Psoas muscle (tissue), 7 donors: ENCODE measurements at regions not wholly inside any gene's neighbourhood (a gene's known extent, or its start where the extent isn't known, plus 50 kb on each side); places are given as distances from the start of the nearest gene placed in this dataset.
A peak's percentile ranks its signal among the peaks of the same experiment; 100 is the strongest.

ENCODE experiments used
- ATAC-seq, 4 donors: fragments of 200-7000 bp; cut with Tn5 transposase; one replicate each; pipeline ENCODE4 v1.9.1; 2020; ENCODE audit warnings: moderate library complexity in 3 of 4, mild to moderate bottlenecking in 2 of 4
- DNase-seq, 2 donors: peaks; one replicate each; pipeline ENCODE4 v3.0.0-alpha.2; 2020
- H3K27ac ChIP-seq: fragments of 200-600 bp; one replicate; pipeline ENCODE4 v1.8.0; 2022
- H3K27me3 ChIP-seq, 3 donors: fragments of 200-600 bp in 1 of 3; one replicate each; pipeline versions ENCODE4 v1.6.1 to v1.8.0; 2013 to 2022; ENCODE audit warnings: low read length in 2 of 3, mild to moderate bottlenecking in 2 of 3, moderate library complexity in 1 of 3; ENCODE audit not compliant: insufficient read depth in 3 of 3
- H3K36me3 ChIP-seq, 2 donors: fragments of 200-600 bp in 1 of 2; one replicate each; pipeline versions ENCODE4 v1.6.1 to v1.8.0; 2013 to 2022; ENCODE audit warnings: low read depth in 1 of 2, mild to moderate bottlenecking in 1 of 2, moderate library complexity in 1 of 2; ENCODE audit not compliant: insufficient read depth in 1 of 2
- H3K4me1 ChIP-seq: fragments of 200-600 bp; one replicate; pipeline ENCODE4 v1.8.0; 2022
- H3K4me3 ChIP-seq: fragments of 200-600 bp; one replicate; pipeline ENCODE4 v1.8.0; 2022; ENCODE audit warnings: mild to moderate bottlenecking
- H3K9me3 ChIP-seq: fragments of 200-600 bp; one replicate; pipeline ENCODE4 v1.8.0; 2022
- WGBS, 3 donors: extraction: QIAGEN DNeasy Blood & Tissue Kit; methylation state at CpG; one replicate each; pipeline versions ENCODE4 v1.1.6 to v1.1.7; 2013; 5-methylcytosine and 5-hydroxymethylcytosine counted together
- intact Hi-C, 2 donors: fragments of 100-400 bp; cut with DNase I; formaldehyde crosslinking; loops; one replicate each; pipeline versions ENCODE4 v1.11.0 to v1.14.2; 2022
- TF ChIP-seq, protein P1 (sequence below): fragments of 200-600 bp; IDR thresholded peaks from one replicate; pipeline ENCODE4 v1.8.0; 2022; ENCODE audit warnings: antibody characterized with exemption
- donor health status: healthy with polysubstance abuse.
- donor health status: DM: no; HTN: no; CAD: no; lungs with moderate emphysema.
- donor health status: Bipolar disorder and iron deficiency.
- donor health status: healthy.
- donor health status: DM: yes; HTN: yes; CAD: no.
- donor health status: DM: no; HTN: no; CAD: no.
- donor health status: DM: yes; HTN: yes; CAD: no.

DNA sequence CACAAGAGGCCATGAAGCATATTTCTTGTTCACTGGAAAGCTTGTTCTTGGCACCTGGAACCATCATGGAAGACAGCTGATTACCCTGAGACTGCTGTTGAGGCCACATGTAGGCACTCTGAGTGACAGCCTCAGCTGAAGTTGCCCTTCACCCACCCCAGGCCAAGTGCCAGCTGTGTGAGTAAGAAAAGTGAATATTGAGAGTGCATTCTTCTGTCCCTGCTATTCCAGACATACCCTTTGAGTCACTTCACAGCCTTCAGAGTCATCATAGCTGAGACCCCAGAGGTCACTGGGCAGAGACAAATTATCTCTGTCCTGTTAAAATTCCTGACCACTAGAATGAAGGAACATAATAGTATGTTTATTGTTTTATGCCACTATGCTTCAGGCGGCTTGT lies 79.6 kb downstream of the NFKBIZ start:
- WGBS, 3 donors: 59 to 79% (median 79%) methylated on average over 1 of the region's 1 CpG
- TF ChIP-seq, protein P1, sequence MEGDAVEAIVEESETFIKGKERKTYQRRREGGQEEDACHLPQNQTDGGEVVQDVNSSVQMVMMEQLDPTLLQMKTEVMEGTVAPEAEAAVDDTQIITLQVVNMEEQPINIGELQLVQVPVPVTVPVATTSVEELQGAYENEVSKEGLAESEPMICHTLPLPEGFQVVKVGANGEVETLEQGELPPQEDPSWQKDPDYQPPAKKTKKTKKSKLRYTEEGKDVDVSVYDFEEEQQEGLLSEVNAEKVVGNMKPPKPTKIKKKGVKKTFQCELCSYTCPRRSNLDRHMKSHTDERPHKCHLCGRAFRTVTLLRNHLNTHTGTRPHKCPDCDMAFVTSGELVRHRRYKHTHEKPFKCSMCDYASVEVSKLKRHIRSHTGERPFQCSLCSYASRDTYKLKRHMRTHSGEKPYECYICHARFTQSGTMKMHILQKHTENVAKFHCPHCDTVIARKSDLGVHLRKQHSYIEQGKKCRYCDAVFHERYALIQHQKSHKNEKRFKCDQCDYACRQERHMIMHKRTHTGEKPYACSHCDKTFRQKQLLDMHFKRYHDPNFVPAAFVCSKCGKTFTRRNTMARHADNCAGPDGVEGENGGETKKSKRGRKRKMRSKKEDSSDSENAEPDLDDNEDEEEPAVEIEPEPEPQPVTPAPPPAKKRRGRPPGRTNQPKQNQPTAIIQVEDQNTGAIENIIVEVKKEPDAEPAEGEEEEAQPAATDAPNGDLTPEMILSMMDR: no peak
- ATAC-seq: peak in 2 of 4 donors; percentile 57 to 62
- DNase-seq: no peak
- intact Hi-C loops: no loop called here
- Histone ChIP-seq H3K27me3 (no peaks in the 10 kb centered on the region), H3K4me1 (no peaks in the 10 kb centered on the region), H3K27ac (no peak overlapping the region), H3K4me3 (no peak overlapping the region), H3K9me3 (no peaks in the 10 kb centered on the region), H3K36me3 (no peaks in the 10 kb centered on the region)

DNA sequence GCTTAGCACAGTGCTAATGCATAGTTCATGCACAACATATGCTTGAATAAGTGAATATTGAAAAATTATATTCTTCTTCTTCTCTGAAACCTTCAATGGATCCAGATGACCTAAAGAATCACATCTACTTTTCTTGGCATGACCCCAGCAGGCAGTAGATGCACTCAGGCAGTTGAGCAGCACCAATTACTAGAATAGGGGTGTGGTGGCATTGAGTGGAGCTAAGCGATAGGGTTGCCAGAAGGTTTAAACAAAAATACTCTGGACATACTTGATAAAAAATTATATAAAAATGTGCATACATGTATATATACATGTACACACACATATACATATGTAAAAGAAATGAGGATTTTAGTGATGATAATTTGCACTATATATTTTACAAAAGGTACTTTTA lies 81.8 kb downstream of the NFKBIZ start:
- Histone ChIP-seq H3K4me3 (no peak overlapping the region), H3K36me3 (no peaks in the 10 kb centered on the region), H3K9me3 (no peaks in the 10 kb centered on the region), H3K4me1 (no peaks in the 10 kb centered on the region), H3K27ac (no peak overlapping the region), H3K27me3 (no peaks in the 10 kb centered on the region)
- DNase-seq (no peak), ATAC-seq (no peak)
- 99 to 100% (median 100%) methylated on average over 1 of the region's 1 CpG for WGBS, 3 donors
- TF ChIP-seq, protein P1: no peak
- intact Hi-C loops: no loop called here

DNA sequence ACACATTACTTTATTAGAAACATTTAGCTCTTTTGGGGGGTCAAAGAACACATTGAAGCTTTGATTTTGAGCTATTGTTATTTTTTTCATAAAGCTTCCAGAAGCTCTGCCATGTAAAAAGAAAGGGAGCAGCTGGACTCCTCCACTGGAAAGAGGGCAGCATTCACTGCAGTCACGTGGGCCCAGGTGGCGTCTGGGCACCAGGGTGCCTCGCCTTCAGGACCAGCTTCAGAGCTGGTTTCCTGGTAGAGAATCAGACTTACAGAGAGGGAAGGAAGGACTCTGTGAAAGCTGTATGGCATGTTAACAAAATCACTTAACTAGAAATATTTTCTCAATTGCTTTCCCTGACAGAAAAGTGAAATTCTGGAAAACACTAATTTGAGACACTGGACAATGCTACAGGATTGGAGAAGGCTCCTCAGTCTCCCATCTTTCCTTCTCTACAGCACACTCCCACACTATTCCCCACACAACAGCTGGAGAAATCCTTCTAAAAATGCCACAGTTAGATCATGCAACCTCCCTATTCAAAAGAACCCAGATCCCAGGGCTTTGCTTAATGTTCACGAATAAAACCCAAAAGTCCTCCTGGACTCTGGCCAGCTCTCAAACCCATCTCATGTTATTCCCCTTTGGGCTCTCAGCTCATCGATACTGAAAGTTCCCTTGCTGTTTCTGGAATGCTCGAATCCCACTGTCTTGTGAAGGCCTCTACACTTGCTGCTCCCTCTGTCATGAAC lies 83.2 kb downstream of the NFKBIZ start:
- TF ChIP-seq, protein P1: no peak
- no peaks in the 10 kb centered on the region for H3K27me3 ChIP-seq
- intact Hi-C loops: no loop called here
- H3K4me1 ChIP-seq: no peaks in the 10 kb centered on the region
- DNase-seq (no peak), ATAC-seq (no peak)
- 44 to 60% (median 53%) methylated on average over 6 of the region's 6 CpGs for WGBS, 3 donors
- no peak overlapping the region for H3K4me3 ChIP-seq
- H3K9me3 ChIP-seq: no peaks in the 10 kb centered on the region
- no peak overlapping the region for H3K27ac ChIP-seq
- no peaks in the 10 kb centered on the region for H3K36me3 ChIP-seq

DNA sequence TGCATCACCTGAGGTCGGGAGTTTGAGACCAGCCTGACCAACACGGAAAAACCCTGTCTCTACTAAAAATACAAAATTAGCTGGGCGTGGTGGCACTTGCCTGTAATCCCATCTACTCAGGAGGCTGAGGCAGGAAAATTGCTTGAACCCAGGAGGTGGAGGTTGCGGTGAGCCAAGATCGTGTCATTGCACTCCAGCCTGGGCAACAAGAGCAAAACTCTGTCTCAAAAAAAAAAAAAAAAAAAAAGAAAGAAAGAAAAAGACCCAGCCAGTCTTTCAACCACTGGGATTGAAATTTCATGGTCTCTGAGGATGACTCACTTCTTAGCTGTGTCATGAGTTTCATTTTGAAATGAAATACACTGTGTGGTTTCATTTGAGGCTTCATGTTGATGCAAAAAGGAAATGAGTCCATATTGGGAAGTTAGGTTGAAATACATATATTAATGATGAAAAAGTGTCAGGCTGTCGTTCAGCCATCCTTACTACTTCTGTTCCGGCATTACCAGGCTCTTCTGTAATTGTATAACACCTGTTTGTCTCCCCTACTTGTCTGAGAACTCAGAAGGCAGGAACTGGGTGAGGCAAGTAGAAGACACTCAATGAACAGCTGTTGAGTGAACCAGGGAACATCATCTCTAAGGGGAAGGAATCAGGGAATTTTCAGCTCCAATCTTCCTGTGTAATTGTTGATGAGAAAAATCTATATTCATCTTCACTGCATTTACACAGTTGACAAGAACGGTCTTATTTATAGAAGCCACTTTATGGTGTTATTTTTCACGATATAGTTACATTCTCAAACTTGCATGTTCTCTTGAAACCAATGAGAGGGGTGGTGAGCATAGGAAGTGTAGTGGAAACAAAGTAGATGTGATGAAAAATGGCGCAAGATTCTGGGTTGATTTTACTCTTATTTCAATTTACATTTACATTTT lies 87.4 kb downstream of the NFKBIZ start:
- Histone ChIP-seq H3K4me1 (no peaks in the 10 kb centered on the region), H3K27ac (no peak overlapping the region), H3K27me3 (no peaks in the 10 kb centered on the region), H3K36me3 (no peaks in the 10 kb centered on the region), H3K4me3 (no peak overlapping the region), H3K9me3 (no peaks in the 10 kb centered on the region)
- DNase-seq (no peak), ATAC-seq (peak in 3 of 4 donors; percentile 39 to 51 (median 43))
- TF ChIP-seq, protein P1: no peak
- WGBS, 3 donors: 54 to 73% (median 54%) methylated on average over 10 of the region's 10 CpGs
- intact Hi-C loops: no loop called here
